Hepatocyte (in vitro differentiated cells): ENCODE measurements at regions not wholly inside any gene's neighbourhood (a gene's known extent, or its start where the extent isn't known, plus 50 kb on each side); places are given as distances from the start of the nearest gene placed in this dataset.

ENCODE experiments used
- DNase-seq: peaks from one replicate; pipeline ENCODE4 v3.0.0-alpha.2; 2016; ENCODE audit warnings: low spot score
- H2AFZ ChIP-seq: fragments of 200-600 bp; sonication (generic); 2 replicates; pipeline ENCODE4 v1.6.0; 2016; ENCODE audit warnings: antibody characterized with exemption, mild to moderate bottlenecking
- H3K27ac ChIP-seq: fragments of 200-600 bp; sonication (generic); 2 replicates; pipeline ENCODE4 v1.5.1; 2016; ENCODE audit warnings: mild to moderate bottlenecking
- H3K27me3 ChIP-seq: fragments of 200-600 bp; sonication (generic); 2 replicates; pipeline ENCODE4 v1.6.1; 2016
- H3K36me3 ChIP-seq: fragments of 200-600 bp; sonication (generic); replicated peaks from 2 replicates; pipeline ENCODE4 v1.5.1; 2016; ENCODE audit warnings: low read depth; ENCODE audit not compliant: insufficient read depth
- H3K4me1 ChIP-seq: fragments of 200-600 bp; sonication (generic); 2 replicates; pipeline ENCODE4 v1.5.1; 2016; ENCODE audit warnings: mild to moderate bottlenecking, moderate library complexity; ENCODE audit not compliant: insufficient read depth
- H3K4me2 ChIP-seq: fragments of 200-600 bp; sonication (generic); 2 replicates; pipeline ENCODE4 v1.6.0; 2016
- H3K4me3 ChIP-seq: fragments of 200-600 bp; sonication (generic); 2 replicates; pipeline ENCODE4 v1.5.1; 2016; ENCODE audit warnings: mild to moderate bottlenecking
- H3K79me2 ChIP-seq: fragments of 200-600 bp; sonication (generic); 2 replicates; pipeline ENCODE4 v1.6.0; 2017; ENCODE audit warnings: mild to moderate bottlenecking
- H3K9me2 ChIP-seq: fragments of 200-600 bp; sonication (generic); replicated peaks from 2 replicates; pipeline ENCODE4 v1.6.0; 2017; ENCODE audit warnings: mild to moderate bottlenecking; ENCODE audit not compliant: insufficient read depth
- H3K9me3 ChIP-seq: fragments of 200-600 bp; sonication (generic); 2 replicates; pipeline ENCODE4 v1.5.1; 2016; ENCODE audit warnings: low read depth, mild to moderate bottlenecking
- H4K20me1 ChIP-seq: fragments of 200-600 bp; sonication (generic); 2 replicates; pipeline ENCODE4 v1.6.0; 2016; ENCODE audit warnings: mild to moderate bottlenecking; ENCODE audit not compliant: insufficient read depth, poor library complexity, severe bottlenecking
- EZH2 ChIP-seq: fragments of 200-600 bp; sonication (generic); IDR thresholded peaks from 2 replicates; pipeline ENCODE4 v1.6.1; 2016; ENCODE audit warnings: antibody characterized with exemption, mild to moderate bottlenecking, borderline replicate concordance
- EZH2phosphoT487 ChIP-seq: fragments of 200-600 bp; sonication (generic); IDR thresholded peaks from one replicate; pipeline ENCODE4 v1.6.1; 2018; ENCODE audit warnings: antibody characterized with exemption, mild to moderate bottlenecking, low read depth, moderate library complexity; ENCODE audit not compliant: unreplicated experiment, severe bottlenecking
- WGBS: methylation state at CpG from one replicate; pipeline ENCODE4 v1.1.6; 2016; ENCODE audit warnings: low lambda C conversion rate; ENCODE audit errors: missing lambda C conversion rate; 5-methylcytosine and 5-hydroxymethylcytosine counted together
- TF ChIP-seq, protein P1 (sequence below): fragments of 200-600 bp; sonication (generic); IDR thresholded peaks from 2 replicates; pipeline ENCODE4 v1.5.1; 2016; ENCODE audit warnings: antibody characterized with exemption, mild to moderate bottlenecking; ENCODE audit not compliant: poor library complexity

DNA sequence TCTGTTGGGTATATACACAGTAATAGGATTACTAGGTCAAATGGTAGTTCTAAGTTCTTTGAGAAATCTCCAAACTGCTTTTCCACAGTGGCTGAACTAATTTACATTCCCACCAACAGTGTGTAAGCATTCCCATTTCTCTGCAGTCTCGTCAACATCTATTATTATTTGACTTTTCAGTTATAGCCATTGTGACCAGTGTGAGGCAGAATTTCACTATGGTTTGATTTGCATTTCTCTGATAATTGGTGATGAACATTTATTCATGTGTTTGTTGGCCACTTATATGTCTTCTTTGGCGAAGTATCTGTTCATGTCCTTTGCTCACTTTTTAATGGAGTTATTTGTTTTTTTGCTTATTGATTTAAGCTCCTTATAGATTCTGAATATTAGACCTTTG lies 596.2 kb upstream of the DAB2 start:
- no peak for DNase-seq
- 80% methylated on average over 2 of the region's 2 CpGs for WGBS
- no peaks in the 10 kb centered on the region for H3K27me3 ChIP-seq

DNA sequence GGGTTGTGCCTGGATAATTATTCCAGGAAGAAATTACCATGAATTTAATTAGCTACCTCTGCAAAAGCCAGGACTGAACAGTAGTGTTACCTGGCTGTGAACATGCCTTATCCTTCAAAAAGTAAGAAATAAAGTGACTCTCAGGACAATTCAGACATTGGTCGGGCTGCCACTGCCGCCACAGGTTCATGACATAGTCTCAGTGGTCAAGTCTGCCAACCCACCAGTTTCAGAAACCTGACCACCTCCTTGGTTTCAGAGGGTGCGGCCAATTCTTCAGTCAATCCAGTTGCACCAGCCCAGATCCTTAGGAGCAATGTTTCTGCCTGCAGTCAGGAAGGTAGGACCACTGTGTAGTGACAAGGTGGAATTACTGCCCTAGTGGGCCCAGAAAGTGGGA lies 593.1 kb upstream of the DAB2 start:
- Histone ChIP-seq H4K20me1 (no peaks in the 10 kb centered on the region), H3K27me3 (no peaks in the 10 kb centered on the region), H3K4me1 (no peaks in the 10 kb centered on the region), H3K4me3 (no peak overlapping the region), H3K9me2 (no peaks in the 10 kb centered on the region), H3K4me2 (no peak overlapping the region), H3K9me3 (no peaks in the 10 kb centered on the region), H3K27ac (no peak overlapping the region), H2AFZ (no peak overlapping the region), H3K36me3 (no peaks in the 10 kb centered on the region), H3K79me2 (no peaks in the 10 kb centered on the region)
- 75% methylated on average over 3 of the region's 3 CpGs for WGBS
- no peak for DNase-seq
- TF ChIP-seq EZH2phosphoT487: no peak
- TF ChIP-seq, protein P1, sequence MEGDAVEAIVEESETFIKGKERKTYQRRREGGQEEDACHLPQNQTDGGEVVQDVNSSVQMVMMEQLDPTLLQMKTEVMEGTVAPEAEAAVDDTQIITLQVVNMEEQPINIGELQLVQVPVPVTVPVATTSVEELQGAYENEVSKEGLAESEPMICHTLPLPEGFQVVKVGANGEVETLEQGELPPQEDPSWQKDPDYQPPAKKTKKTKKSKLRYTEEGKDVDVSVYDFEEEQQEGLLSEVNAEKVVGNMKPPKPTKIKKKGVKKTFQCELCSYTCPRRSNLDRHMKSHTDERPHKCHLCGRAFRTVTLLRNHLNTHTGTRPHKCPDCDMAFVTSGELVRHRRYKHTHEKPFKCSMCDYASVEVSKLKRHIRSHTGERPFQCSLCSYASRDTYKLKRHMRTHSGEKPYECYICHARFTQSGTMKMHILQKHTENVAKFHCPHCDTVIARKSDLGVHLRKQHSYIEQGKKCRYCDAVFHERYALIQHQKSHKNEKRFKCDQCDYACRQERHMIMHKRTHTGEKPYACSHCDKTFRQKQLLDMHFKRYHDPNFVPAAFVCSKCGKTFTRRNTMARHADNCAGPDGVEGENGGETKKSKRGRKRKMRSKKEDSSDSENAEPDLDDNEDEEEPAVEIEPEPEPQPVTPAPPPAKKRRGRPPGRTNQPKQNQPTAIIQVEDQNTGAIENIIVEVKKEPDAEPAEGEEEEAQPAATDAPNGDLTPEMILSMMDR: no peak
- TF ChIP-seq EZH2: no peak

More for the DNA sequence above, 596.2 kb upstream of the DAB2 start:
- H3K4me1 ChIP-seq: no peaks in the 10 kb centered on the region
- H3K36me3 ChIP-seq: no peaks in the 10 kb centered on the region
- no peaks in the 10 kb centered on the region for H3K9me2 ChIP-seq
- no peaks in the 10 kb centered on the region for H3K79me2 ChIP-seq
- no peak overlapping the region for H2AFZ ChIP-seq
- H3K4me2 ChIP-seq: no peak overlapping the region
- no peak overlapping the region for H3K4me3 ChIP-seq
- H3K9me3 ChIP-seq: no peaks in the 10 kb centered on the region
- no peaks in the 10 kb centered on the region for H4K20me1 ChIP-seq
- H3K27ac ChIP-seq: no peak overlapping the region
- TF ChIP-seq EZH2 (no peak), EZH2phosphoT487 (no peak)
- TF ChIP-seq, protein P1: no peak

DNA sequence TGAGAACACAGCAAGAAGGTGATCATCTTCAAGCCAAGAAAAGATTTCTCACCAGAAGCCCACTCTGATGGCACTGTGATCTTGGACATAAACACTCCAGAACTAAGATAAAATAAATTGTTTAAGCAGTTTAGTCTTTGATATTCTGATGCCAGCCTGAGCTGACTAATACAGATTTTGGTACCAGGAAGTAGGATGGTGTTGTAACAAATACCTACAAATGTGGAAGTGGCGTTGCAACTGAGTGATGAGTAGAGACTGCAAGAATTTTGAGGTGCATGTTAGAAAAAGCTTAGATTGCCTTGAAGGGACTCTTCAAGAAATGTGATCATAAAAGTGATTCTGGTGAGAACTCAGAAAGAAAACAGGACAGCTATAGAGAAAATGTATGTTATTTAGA lies 592.4 kb upstream of the DAB2 start:
- Histone ChIP-seq H4K20me1 (no peaks in the 10 kb centered on the region), H3K27me3 (no peaks in the 10 kb centered on the region), H3K27ac (no peak overlapping the region), H2AFZ (no peak overlapping the region), H3K9me3 (no peaks in the 10 kb centered on the region), H3K4me3 (no peak overlapping the region), H3K79me2 (no peaks in the 10 kb centered on the region), H3K9me2 (no peaks in the 10 kb centered on the region), H3K36me3 (no peaks in the 10 kb centered on the region), H3K4me1 (no peaks in the 10 kb centered on the region), H3K4me2 (no peak overlapping the region)
- WGBS: 80% methylated on average over 1 of the region's 1 CpG
- no peak for DNase-seq
- no peak for TF ChIP-seq EZH2phosphoT487
- TF ChIP-seq EZH2: no peak
- TF ChIP-seq, protein P1: no peak

DNA sequence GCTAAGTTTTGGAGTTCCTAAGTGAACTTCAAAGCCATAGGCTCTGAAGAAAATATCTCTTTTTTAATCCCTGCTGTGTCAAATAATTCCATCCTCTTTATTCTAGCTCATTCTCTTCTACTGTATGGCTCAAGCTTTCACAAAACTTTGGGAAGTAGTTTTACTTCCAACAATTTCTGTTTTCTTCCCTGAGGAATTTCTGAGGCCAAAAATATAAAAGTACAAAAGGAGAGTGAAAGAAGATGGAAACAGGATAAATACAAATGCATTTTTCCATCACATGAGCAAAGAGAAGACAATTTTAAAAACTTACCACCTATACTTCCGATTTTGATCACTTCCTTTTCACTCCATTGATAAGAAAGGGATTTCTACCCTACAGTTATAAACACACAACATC lies 585.7 kb upstream of the DAB2 start:
- no peak overlapping the region for H3K27ac ChIP-seq
- no peaks in the 10 kb centered on the region for H3K36me3 ChIP-seq
- no peaks in the 10 kb centered on the region for H3K79me2 ChIP-seq
- no peaks in the 10 kb centered on the region for H3K9me3 ChIP-seq
- no peaks in the 10 kb centered on the region for H3K4me1 ChIP-seq
- no peak for DNase-seq
- H3K9me2 ChIP-seq: no peaks in the 10 kb centered on the region
- H2AFZ ChIP-seq: no peak overlapping the region
- no peak overlapping the region for H3K4me2 ChIP-seq
- WGBS: 46% methylated on average over 1 of the region's 1 CpG
- no peaks in the 10 kb centered on the region for H3K27me3 ChIP-seq
- no peak overlapping the region for H3K4me3 ChIP-seq
- TF ChIP-seq, protein P1: no peak
- no peak for TF ChIP-seq EZH2phosphoT487
- no peak for TF ChIP-seq EZH2
- H4K20me1 ChIP-seq: no peaks in the 10 kb centered on the region
